Pancreas (tissue), 10 donors: ENCODE measurements at regions not wholly inside any gene's neighbourhood (a gene's known extent, or its start where the extent isn't known, plus 50 kb on each side); places are given as distances from the start of the nearest gene placed in this dataset.
A peak's percentile ranks its signal among the peaks of the same experiment; 100 is the strongest.
"Not testable (repeated sequence)": the region's sequence is repeated elsewhere in the genome, so short reads cannot be mapped to it uniquely, and the experiment has no call there.

Source experiments
- ATAC-seq, 4 donors: fragments of 200-7000 bp; cut with Tn5 transposase; one replicate each; pipeline versions ENCODE4 v1.8.0 to v1.9.1; 2020; ENCODE audit warnings: mild to moderate bottlenecking in 4 of 4, moderate library complexity in 4 of 4
- DNase-seq, 6 donors: peaks; one replicate each; pipeline ENCODE4 v3.0.0-alpha.2; 2020
- FAIRE-seq: peaks from 2 replicates; lab custom pipeline; 2012; peaks lifted over from hg19 to GRCh38; lab: Jason Lieb, UNC
- H3K27ac ChIP-seq, 4 donors: fragments of 200-600 bp; sonication (generic); 1 replicate in 3 of 4; 2 replicates in 1 of 4; pipeline versions ENCODE4 v1.5.0 to v1.8.0; 2020
- H3K27me3 ChIP-seq, 4 donors: fragments of 200-600 bp; one replicate each; pipeline ENCODE4 v1.8.0; 2021
- H3K36me3 ChIP-seq, 3 donors: fragments of 200-600 bp; sonication (generic) in 1 of 3; one replicate each; pipeline versions ENCODE4 v1.5.0 to v1.8.0; 2020 to 2021
- H3K4me1 ChIP-seq, 3 donors: fragments of 200-600 bp; one replicate each; pipeline ENCODE4 v1.8.0; 2021
- H3K4me3 ChIP-seq, 4 donors: fragments of 200-600 bp; sonication (generic) in 2 of 4; one replicate each; pipeline versions ENCODE4 v1.5.0 to v1.8.0; 2020 to 2021
- H3K9me3 ChIP-seq, 4 donors: fragments of 200-600 bp; one replicate each; pipeline ENCODE4 v1.8.0; 2021
- WGBS, 2 donors: extraction: QIAGEN DNeasy Blood & Tissue Kit; methylation state at CpG; one replicate each; pipeline ENCODE4 v1.1.7; 2013; 5-methylcytosine and 5-hydroxymethylcytosine counted together
- intact Hi-C, 3 donors: fragments of 100-400 bp; cut with DNase I; formaldehyde crosslinking; loops; one replicate each; pipeline versions ENCODE4 v1.11.1 to v1.14.2; 2022
- TF ChIP-seq, protein P1 (sequence below), 4 donors: fragments of 200-600 bp; sonication (generic) in 3 of 4; IDR thresholded peaks; one replicate each; pipeline versions ENCODE4 v1.5.0 to v1.8.0; 2021; ENCODE audit warnings: antibody characterized with exemption in 4 of 4
- donor health status: healthy with polysubstance abuse.
- donor health status: DM: no; HTN: no; CAD: no; lungs with moderate emphysema.
- donor health status: DM: no; HTN: no; CAD: no.
- donor health status: control.
- donor health status: control.
- donor health status: Bipolar disorder and iron deficiency.
- donor health status: DM: yes; HTN: yes; CAD: no.
- donor health status: DM: no; HTN: no; CAD: no.
- donor health status: DM: no; HTN: no; CAD: no.
- donor health status: DM: yes; HTN: yes; CAD: no.

DNA sequence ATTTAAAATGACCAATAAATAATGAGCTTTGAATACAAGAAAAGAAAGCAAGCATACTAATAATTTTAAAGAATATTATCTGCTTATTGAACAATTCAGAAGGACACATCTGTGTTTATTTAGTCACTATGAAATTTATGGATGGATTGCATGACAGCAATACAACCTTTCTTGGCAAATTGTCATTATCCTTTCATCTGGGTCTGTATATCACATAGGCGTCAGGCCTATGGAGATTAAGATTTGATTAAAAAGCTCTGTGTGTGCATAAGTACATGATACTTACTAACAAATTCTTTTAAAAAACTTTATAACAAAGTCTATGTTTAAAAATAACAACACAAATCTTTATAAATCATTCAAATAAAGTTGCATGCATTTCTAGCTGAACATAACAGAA lies 1394.4 kb downstream of the KHDRBS2 start:
- no peaks in the 10 kb centered on the region for H3K36me3 ChIP-seq
- no peaks in the 10 kb centered on the region for H3K4me1 ChIP-seq
- no peaks in the 10 kb centered on the region for H3K27me3 ChIP-seq
- FAIRE-seq (no peak), DNase-seq (no peak), ATAC-seq (no peak)
- 34 to 41% methylated on average over 1 of the region's 1 CpG for WGBS, 2 donors
- intact Hi-C loops = no loop called here
- H3K27ac ChIP-seq = no peak overlapping the region
- no peaks in the 10 kb centered on the region for H3K9me3 ChIP-seq
- no peak overlapping the region for H3K4me3 ChIP-seq
- TF ChIP-seq, protein P1, sequence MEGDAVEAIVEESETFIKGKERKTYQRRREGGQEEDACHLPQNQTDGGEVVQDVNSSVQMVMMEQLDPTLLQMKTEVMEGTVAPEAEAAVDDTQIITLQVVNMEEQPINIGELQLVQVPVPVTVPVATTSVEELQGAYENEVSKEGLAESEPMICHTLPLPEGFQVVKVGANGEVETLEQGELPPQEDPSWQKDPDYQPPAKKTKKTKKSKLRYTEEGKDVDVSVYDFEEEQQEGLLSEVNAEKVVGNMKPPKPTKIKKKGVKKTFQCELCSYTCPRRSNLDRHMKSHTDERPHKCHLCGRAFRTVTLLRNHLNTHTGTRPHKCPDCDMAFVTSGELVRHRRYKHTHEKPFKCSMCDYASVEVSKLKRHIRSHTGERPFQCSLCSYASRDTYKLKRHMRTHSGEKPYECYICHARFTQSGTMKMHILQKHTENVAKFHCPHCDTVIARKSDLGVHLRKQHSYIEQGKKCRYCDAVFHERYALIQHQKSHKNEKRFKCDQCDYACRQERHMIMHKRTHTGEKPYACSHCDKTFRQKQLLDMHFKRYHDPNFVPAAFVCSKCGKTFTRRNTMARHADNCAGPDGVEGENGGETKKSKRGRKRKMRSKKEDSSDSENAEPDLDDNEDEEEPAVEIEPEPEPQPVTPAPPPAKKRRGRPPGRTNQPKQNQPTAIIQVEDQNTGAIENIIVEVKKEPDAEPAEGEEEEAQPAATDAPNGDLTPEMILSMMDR (IDR thresholded peaks at IDR 0.05) = no peak

DNA sequence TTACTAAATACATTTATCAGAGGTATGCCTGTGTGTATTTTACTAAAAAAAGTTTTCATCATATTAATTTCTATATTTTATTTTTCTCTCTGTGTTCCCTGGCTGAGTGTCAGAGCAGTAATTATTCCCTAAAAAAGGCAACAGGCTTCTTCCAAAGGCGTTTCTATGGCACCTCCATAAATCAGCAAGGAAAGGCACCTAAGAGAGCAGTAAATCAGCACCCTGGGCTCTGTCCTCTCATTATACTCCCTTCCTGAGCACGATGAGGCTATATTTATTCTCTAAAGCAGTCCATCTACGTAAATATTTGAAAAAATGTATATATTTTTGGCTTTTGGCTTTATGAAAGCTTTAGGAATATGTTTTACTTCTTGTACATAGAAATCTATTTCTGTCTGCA lies 1408.6 kb downstream of the KHDRBS2 start:
- H3K27ac ChIP-seq, H3K27me3 ChIP-seq, intact Hi-C loops, H3K4me1 ChIP-seq, DNase-seq, H3K9me3 ChIP-seq, H3K36me3 ChIP-seq, ATAC-seq, FAIRE-seq, H3K4me3 ChIP-seq: not testable (repeated sequence)
- 28 to 48% methylated on average over 3 of the region's 3 CpGs for WGBS, 2 donors

DNA sequence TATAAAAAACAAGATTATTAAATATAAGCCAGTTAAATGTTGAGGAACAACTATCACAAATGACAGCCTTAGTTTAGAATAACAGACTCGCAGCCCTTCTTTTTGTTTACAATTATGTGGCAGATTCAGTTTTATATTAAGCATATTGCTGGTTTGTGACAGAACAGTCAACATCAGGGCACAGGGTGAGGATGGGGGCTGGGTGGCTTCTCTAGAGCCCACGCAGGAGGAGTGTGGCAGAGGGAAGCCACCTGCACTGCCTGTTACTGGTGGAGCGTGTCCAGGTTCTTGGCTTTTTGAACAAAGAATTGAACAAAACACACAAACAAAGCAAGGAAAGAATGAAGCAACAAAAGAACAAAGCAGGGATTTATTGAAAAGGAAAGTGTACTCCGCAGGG lies 1415.2 kb downstream of the KHDRBS2 start:
- FAIRE-seq, ATAC-seq, DNase-seq: not testable (repeated sequence)

DNA sequence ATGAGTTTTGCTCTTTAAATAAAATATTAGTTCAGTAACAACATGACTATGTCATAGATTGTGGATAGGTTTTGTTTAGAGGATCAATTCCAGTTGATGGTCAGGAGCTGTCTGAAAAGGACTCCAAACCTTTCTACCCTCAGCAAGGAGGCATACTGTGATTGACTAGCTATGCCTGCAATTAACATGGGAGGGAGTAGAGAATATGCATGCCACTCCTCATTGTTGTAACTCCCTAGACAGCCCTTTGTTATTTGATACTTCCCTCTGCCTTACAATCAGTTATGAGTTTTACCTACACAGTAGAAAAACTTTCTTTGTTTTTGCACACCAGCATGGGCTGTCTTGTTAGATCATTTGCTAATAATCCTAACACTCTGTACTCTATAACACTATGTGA lies 1418.5 kb downstream of the KHDRBS2 start:
- FAIRE-seq = no peak
- H3K27ac ChIP-seq = no peak overlapping the region
- no peaks in the 10 kb centered on the region for H3K36me3 ChIP-seq
- H3K4me1 ChIP-seq = no peaks in the 10 kb centered on the region
- ATAC-seq = no peak
- no peaks in the 10 kb centered on the region for H3K9me3 ChIP-seq
- intact Hi-C loops = no loop called here
- no peaks in the 10 kb centered on the region for H3K27me3 ChIP-seq
- H3K4me3 ChIP-seq = no peak overlapping the region
- TF ChIP-seq, protein P1 (IDR thresholded peaks at IDR 0.05) = no peak
- no peak for DNase-seq

More for the DNA sequence above, 1415.2 kb downstream of the KHDRBS2 start:
- H3K36me3 ChIP-seq, H3K27ac ChIP-seq, H3K4me3 ChIP-seq, H3K27me3 ChIP-seq, H3K9me3 ChIP-seq, H3K4me1 ChIP-seq, intact Hi-C loops: not testable (repeated sequence)
- WGBS, 2 donors = 57 to 61% methylated on average over 4 of the region's 4 CpGs

DNA sequence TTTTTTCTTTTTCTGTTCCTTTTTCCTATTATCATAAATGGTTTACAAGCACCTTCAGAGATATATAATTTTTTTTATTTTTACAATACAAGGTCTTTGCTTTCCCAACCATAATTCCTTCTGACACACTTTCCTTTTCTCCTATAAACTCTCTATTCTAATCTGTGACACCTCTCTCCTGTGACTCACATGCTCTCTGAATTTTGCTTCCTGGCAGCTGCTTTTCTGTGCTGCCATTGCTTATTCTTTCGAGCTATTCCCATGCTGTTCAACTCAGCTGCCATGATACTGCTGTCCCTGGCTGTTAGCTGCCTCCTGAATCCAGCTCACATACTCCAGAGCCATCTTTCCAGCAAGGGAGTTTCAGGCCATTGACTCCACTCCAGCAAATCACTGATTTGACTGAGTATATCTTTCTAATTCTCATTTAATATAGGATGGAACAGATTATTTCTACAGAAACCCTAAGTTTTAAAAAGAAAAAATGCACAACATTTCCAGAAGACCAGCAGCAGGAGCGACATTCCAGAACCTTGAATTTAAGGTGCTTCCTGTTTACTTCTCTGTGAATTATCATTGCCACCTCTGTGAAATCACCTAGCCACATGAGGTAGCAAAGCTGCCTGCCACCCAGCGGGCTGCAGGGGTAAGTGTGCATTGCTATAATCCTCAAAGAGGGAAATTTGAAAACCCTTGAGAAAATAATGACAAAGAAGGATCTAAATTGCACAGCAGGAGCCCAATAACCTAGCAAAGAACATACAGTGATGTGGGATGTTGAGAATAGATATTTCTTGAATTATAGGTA lies 1442.6 kb downstream of the KHDRBS2 start:
- H3K4me1 ChIP-seq, H3K36me3 ChIP-seq, FAIRE-seq, H3K9me3 ChIP-seq, H3K27ac ChIP-seq, DNase-seq, H3K4me3 ChIP-seq, intact Hi-C loops, H3K27me3 ChIP-seq: not testable (repeated sequence)
- ATAC-seq = peak in 1 of 4 donors; percentile 54
- 12 to 21% methylated on average over 3 of the region's 3 CpGs for WGBS, 2 donors

DNA sequence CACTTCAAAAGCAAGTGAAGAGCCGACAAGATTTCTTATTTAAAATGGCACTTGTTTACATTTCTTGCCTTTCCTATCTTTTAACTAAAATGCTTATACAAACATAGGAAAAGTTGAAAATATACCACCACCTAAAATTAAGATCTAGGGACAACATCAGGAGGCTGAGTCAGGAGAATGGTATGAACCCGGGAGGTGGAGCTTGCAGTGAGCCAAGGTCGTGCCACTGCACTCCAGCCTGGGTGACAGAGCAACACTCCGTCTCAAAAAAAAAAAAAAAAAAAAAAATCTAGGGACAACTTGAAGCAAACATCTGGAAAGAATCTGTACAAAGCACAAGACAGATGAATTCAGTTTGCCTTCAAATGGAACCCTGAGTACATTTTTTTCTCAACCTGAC lies 1455.3 kb downstream of the KHDRBS2 start:
- FAIRE-seq, H3K4me1 ChIP-seq, intact Hi-C loops, H3K27me3 ChIP-seq, H3K9me3 ChIP-seq, H3K36me3 ChIP-seq, H3K27ac ChIP-seq, ATAC-seq, H3K4me3 ChIP-seq, DNase-seq: not testable (repeated sequence)
- 37 to 52% methylated on average over 4 of the region's 4 CpGs for WGBS, 2 donors

DNA sequence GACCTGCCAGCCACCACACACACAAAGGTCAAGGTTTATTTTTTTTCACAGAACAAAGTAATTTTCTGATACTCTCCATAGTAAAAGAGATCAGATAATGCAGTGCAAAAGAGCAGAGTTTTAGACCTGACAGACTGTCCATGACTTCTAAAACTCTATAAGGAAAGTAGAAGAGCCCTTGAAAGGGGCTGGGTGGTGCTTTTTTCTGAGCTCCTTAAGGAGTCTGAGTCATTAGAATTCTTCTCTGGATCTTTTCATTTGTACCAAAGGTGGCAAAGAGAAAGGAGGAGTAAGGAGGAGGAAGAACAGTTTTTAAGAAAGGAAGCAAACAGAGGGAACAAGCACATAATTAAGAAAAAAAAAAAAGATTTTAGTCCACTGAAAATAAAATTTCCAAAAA lies 1463.4 kb downstream of the KHDRBS2 start:
- H3K4me3 ChIP-seq, H3K4me1 ChIP-seq, H3K9me3 ChIP-seq, intact Hi-C loops, ATAC-seq, DNase-seq, H3K27ac ChIP-seq, H3K27me3 ChIP-seq, H3K36me3 ChIP-seq, FAIRE-seq: not testable (repeated sequence)

DNA sequence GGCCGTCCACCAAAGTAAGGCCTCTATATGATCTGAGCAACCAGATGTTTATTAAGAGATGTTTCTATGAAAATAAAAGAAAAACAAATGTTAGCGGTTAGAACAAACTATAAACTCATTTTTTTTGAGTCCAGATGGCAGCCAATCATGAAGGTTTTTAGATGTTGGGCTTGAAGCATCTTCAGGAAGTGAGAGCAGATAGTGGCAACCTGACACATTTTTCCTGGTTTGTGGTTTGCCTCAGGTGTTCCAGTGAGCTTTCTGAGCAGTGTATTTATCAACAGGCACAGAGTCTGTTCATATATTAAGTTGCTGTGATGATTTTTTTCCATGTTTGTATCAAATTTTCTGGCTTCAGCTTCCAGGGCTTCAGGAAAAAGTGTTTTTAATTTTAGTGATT lies 1468.0 kb downstream of the KHDRBS2 start:
- WGBS, 2 donors = 60 to 61% methylated on average over 2 of the region's 2 CpGs
- H3K27me3 ChIP-seq, H3K9me3 ChIP-seq, ATAC-seq, H3K27ac ChIP-seq, H3K4me3 ChIP-seq, H3K4me1 ChIP-seq, DNase-seq, FAIRE-seq, intact Hi-C loops, H3K36me3 ChIP-seq: not testable (repeated sequence)

DNA sequence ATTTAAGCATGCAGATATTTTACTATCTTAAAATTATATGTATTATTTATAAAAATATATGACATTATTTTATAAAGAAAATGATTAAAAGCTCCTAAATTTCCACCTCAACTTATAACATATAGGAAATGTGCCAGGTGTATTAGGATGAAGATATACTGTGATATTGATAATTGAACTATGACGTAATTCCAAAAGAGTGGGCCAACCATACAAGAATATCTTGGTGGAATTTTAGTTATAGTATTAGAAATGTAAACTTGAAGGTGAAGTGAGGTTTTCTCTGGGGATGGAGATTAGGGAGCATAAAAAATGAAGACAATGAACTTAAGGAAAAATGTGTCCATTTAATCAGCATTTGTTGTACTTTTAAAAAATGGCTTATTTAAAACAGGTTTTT lies 1471.2 kb downstream of the KHDRBS2 start:
- H3K9me3 ChIP-seq, ATAC-seq, DNase-seq, H3K27me3 ChIP-seq, H3K36me3 ChIP-seq, intact Hi-C loops, H3K4me1 ChIP-seq, H3K4me3 ChIP-seq, H3K27ac ChIP-seq, FAIRE-seq: not testable (repeated sequence)
- 73 to 78% methylated on average over 1 of the region's 1 CpG for WGBS, 2 donors

DNA sequence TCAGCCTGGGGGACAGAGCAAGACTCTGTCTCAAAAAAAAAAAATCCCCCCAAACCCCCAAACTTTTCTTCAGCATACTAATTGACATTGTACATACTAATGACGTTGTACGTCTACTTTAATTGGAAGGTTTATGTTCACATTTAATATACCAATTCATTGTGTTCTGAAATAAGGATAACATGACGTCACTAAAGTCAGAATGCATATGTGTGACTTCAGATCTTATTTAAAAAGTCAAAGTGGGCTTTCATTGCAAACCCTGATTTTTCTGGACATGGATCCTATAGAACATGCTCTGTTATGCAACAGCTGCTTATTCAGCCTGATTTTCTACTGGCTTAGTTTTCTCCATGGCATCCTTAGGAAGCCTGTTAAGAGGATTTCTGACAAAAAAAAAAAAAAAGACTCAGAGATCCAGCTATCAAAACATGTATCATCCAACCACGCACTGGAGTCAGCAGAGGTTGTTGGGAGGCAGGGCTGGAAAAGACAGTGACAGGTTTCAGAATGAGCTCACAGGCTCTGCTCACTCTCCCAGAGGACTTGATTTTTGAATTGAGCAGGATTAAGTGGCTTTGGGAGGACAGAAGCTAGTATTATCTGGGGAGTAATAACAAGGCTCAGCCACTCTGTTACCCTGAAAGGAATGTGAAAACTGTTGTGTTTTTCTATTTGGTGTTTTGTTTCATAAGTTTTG lies 1472.0 kb downstream of the KHDRBS2 start:
- FAIRE-seq, H3K4me1 ChIP-seq, H3K4me3 ChIP-seq, DNase-seq, intact Hi-C loops, H3K27me3 ChIP-seq, ATAC-seq, H3K36me3 ChIP-seq, H3K27ac ChIP-seq, H3K9me3 ChIP-seq: not testable (repeated sequence)
- WGBS, 2 donors = 58 to 69% methylated on average over 4 of the region's 4 CpGs
